ENCODE measurements at regions not wholly inside any gene's neighbourhood (a gene's known extent, or its start where the extent isn't known, plus 50 kb on each side); places are given as distances from the start of the nearest gene placed in this dataset.
"Not testable (repeated sequence)": the region's sequence is repeated elsewhere in the genome, so short reads cannot be mapped to it uniquely, and the experiment has no call there.

GRCh38 chr4:177789610-177790009, 347.4 kb upstream of the AGA start:
- DNase-seq = no peak
- WGBS (ENCODE audit: insufficient coverage, low lambda C conversion rate) = no CpG with 5 or more reads among the region's 4 CpGs
- Histone ChIP-seq H3K27me3 (ENCODE audit: control insufficient read depth, insufficient read depth, low read length) (no peaks in the 10 kb centered on the region), H3K4me3 (ENCODE audit: low read length) (peak overlapping the region; percentile 7), H3K27ac (ENCODE audit: low read length) (no peak overlapping the region), H3K36me3 (ENCODE audit: control insufficient read depth, insufficient read depth, low read length) (no peaks in the 10 kb centered on the region), H3K9me3 (ENCODE audit: control insufficient read depth, low read depth, low read length) (no peaks in the 10 kb centered on the region), H3K4me1 (ENCODE audit: control insufficient read depth, insufficient read depth, low read length) (no peaks in the 10 kb centered on the region)

GRCh38 chr4:177791188-177791587, 349.0 kb upstream of the AGA start:
- 100% methylated on average over 3 of the region's 4 CpGs for WGBS (ENCODE audit: insufficient coverage, low lambda C conversion rate)

DNA sequence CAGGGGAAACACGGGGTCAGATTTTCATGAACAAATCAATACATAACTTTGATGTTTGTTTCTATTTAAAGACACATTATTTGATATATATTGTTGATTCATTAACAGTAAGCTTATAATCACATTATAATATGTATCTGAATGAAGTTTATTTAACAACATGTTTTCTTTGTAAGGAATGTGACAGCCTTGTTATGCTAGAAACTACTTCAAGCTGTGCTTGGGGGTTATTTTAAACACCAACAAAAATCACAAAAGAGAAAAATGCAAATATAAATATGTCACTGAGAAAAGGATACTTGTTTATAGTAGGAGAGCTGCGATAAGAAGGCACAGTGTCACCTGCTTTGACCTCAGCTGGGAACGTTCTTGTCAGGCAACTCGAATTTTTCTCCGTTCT, 354.6 kb upstream of the AGA start:
- H3K4me3 ChIP-seq (ENCODE audit: low read length) = no peak overlapping the region
- H3K27ac ChIP-seq (ENCODE audit: low read length) = no peak overlapping the region
- no peaks in the 10 kb centered on the region for H3K27me3 ChIP-seq (ENCODE audit: control insufficient read depth, insufficient read depth, low read length)
- H3K36me3 ChIP-seq (ENCODE audit: control insufficient read depth, insufficient read depth, low read length) = no peaks in the 10 kb centered on the region
- no peaks in the 10 kb centered on the region for H3K9me3 ChIP-seq (ENCODE audit: control insufficient read depth, low read depth, low read length)
- WGBS (ENCODE audit: insufficient coverage, low lambda C conversion rate) = no CpG with 5 or more reads among the region's 5 CpGs
- no peaks in the 10 kb centered on the region for H3K4me1 ChIP-seq (ENCODE audit: control insufficient read depth, insufficient read depth, low read length)
- no peak for DNase-seq

More at GRCh38 chr4:177791188-177791587, 349.0 kb upstream of the AGA start:
- no peak overlapping the region for H3K4me3 ChIP-seq (ENCODE audit: low read length)
- no peaks in the 10 kb centered on the region for H3K27me3 ChIP-seq (ENCODE audit: control insufficient read depth, insufficient read depth, low read length)
- DNase-seq = no peak
- H3K36me3 ChIP-seq (ENCODE audit: control insufficient read depth, insufficient read depth, low read length) = no peaks in the 10 kb centered on the region
- no peaks in the 10 kb centered on the region for H3K4me1 ChIP-seq (ENCODE audit: control insufficient read depth, insufficient read depth, low read length)
- no peak overlapping the region for H3K27ac ChIP-seq (ENCODE audit: low read length)
- no peaks in the 10 kb centered on the region for H3K9me3 ChIP-seq (ENCODE audit: control insufficient read depth, low read depth, low read length)

DNA sequence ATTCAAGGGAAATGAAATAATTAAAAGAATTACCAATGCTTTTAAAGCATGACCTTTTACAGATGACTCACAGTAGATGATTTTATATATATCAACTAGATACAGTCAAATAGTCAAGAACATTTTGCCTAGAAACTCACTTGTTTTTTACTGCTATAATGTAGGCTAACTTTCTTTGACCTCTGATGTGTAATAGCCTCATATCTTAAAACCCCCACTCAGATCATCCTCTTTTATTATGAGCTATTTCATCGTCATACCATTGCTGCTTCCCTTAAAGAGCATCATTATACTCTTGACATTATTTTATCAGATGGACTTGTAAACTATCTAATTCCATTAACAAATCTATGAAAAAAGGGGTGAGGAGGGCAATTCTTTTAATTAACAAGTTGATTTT, 355.9 kb upstream of the AGA start:
- H3K27ac ChIP-seq (ENCODE audit: low read length) = no peak overlapping the region
- no peak overlapping the region for H3K4me3 ChIP-seq (ENCODE audit: low read length)
- no peak for DNase-seq
- no peaks in the 10 kb centered on the region for H3K27me3 ChIP-seq (ENCODE audit: control insufficient read depth, insufficient read depth, low read length)
- no peaks in the 10 kb centered on the region for H3K36me3 ChIP-seq (ENCODE audit: control insufficient read depth, insufficient read depth, low read length)
- H3K9me3 ChIP-seq (ENCODE audit: control insufficient read depth, low read depth, low read length) = no peaks in the 10 kb centered on the region
- H3K4me1 ChIP-seq (ENCODE audit: control insufficient read depth, insufficient read depth, low read length) = no peaks in the 10 kb centered on the region
- no CpG with 5 or more reads among the region's 1 CpG for WGBS (ENCODE audit: insufficient coverage, low lambda C conversion rate)

- Histone ChIP-seq H3K4me3 (ENCODE audit: low read length) (no peak overlapping the region), H3K27ac (ENCODE audit: low read length) (no peak overlapping the region), H3K27me3 (ENCODE audit: control insufficient read depth, insufficient read depth, low read length) (no peaks in the 10 kb centered on the region), H3K36me3 (ENCODE audit: control insufficient read depth, insufficient read depth, low read length) (no peaks in the 10 kb centered on the region), H3K9me3 (ENCODE audit: control insufficient read depth, low read depth, low read length) (no peaks in the 10 kb centered on the region), H3K4me1 (ENCODE audit: control insufficient read depth, insufficient read depth, low read length) (no peaks in the 10 kb centered on the region)
- no CpG with 5 or more reads among the region's 1 CpG for WGBS (ENCODE audit: insufficient coverage, low lambda C conversion rate)
- no peak for DNase-seq
These were observed 359.9 kb upstream of the AGA start for GRCh38 chr4:177802162-177802561.

DNA sequence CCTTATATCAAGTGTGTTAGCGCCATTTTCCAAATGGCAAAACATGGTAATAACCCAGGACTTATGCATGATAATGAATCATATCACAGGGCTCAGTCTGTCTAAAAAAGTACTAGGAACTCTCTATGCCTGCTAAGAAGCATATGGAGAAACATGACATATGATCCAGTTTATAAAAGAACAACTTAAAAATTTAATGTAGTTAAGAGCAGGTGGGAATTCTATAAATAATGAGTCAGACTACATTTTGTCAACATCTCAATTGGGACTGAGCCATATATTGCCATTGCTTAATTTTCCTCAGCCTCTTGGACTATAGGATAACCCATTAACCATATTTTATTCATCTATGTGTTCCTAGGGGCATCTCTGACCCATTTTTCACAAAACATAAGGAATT, 360.4 kb upstream of the AGA start:
- Histone ChIP-seq H3K4me3 (ENCODE audit: low read length) (no peak overlapping the region), H3K9me3 (ENCODE audit: control insufficient read depth, low read depth, low read length) (no peaks in the 10 kb centered on the region), H3K4me1 (ENCODE audit: control insufficient read depth, insufficient read depth, low read length) (no peaks in the 10 kb centered on the region), H3K36me3 (ENCODE audit: control insufficient read depth, insufficient read depth, low read length) (no peaks in the 10 kb centered on the region), H3K27me3 (ENCODE audit: control insufficient read depth, insufficient read depth, low read length) (no peaks in the 10 kb centered on the region), H3K27ac (ENCODE audit: low read length) (no peak overlapping the region)
- WGBS (ENCODE audit: insufficient coverage, low lambda C conversion rate) = no CpG with 5 or more reads among the region's 1 CpG
- DNase-seq = no peak

DNA sequence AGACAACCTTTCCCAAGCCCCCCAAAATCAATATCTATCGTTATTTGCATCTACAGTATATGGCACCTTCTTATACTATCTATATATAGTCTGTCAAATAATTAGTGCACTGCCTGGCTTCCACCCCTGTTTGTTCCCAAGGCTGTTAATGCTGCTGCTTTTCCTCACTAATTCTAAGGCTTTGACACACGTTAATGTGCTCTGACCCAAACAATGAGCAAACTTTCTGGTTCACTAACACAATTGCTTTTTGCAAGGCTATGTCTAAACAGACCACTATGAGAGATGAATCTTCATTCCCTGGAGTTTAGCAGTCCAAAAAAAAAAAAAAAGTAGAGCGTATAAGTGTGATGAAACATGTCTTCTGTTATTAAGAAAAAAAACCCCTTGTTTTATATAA, 360.9 kb upstream of the AGA start:
- no peaks in the 10 kb centered on the region for H3K4me1 ChIP-seq (ENCODE audit: control insufficient read depth, insufficient read depth, low read length)
- WGBS (ENCODE audit: insufficient coverage, low lambda C conversion rate) = 64% methylated on average over 2 of the region's 3 CpGs
- no peaks in the 10 kb centered on the region for H3K27me3 ChIP-seq (ENCODE audit: control insufficient read depth, insufficient read depth, low read length)
- no peaks in the 10 kb centered on the region for H3K9me3 ChIP-seq (ENCODE audit: control insufficient read depth, low read depth, low read length)
- H3K27ac ChIP-seq (ENCODE audit: low read length) = no peak overlapping the region
- no peaks in the 10 kb centered on the region for H3K36me3 ChIP-seq (ENCODE audit: control insufficient read depth, insufficient read depth, low read length)
- DNase-seq = no peak
- H3K4me3 ChIP-seq (ENCODE audit: low read length) = no peak overlapping the region

GRCh38 chr4:177809791-177810190, 367.6 kb upstream of the AGA start:
- no peaks in the 10 kb centered on the region for H3K9me3 ChIP-seq (ENCODE audit: control insufficient read depth, low read depth, low read length)
- WGBS (ENCODE audit: insufficient coverage, low lambda C conversion rate) = no CpG with 5 or more reads among the region's 3 CpGs
- no peaks in the 10 kb centered on the region for H3K4me1 ChIP-seq (ENCODE audit: control insufficient read depth, insufficient read depth, low read length)
- no peak overlapping the region for H3K4me3 ChIP-seq (ENCODE audit: low read length)
- DNase-seq = peak; percentile 58 to 79
- no peaks in the 10 kb centered on the region for H3K36me3 ChIP-seq (ENCODE audit: control insufficient read depth, insufficient read depth, low read length)
- H3K27me3 ChIP-seq (ENCODE audit: control insufficient read depth, insufficient read depth, low read length) = no peaks in the 10 kb centered on the region
- no peak overlapping the region for H3K27ac ChIP-seq (ENCODE audit: low read length)

GRCh38 chr4:177810220-177810619, 368.0 kb upstream of the AGA start:
- Histone ChIP-seq H3K4me3 (ENCODE audit: low read length) (no peak overlapping the region), H3K27ac (ENCODE audit: low read length) (no peak overlapping the region), H3K4me1 (ENCODE audit: control insufficient read depth, insufficient read depth, low read length) (no peaks in the 10 kb centered on the region), H3K36me3 (ENCODE audit: control insufficient read depth, insufficient read depth, low read length) (no peaks in the 10 kb centered on the region), H3K9me3 (ENCODE audit: control insufficient read depth, low read depth, low read length) (no peaks in the 10 kb centered on the region), H3K27me3 (ENCODE audit: control insufficient read depth, insufficient read depth, low read length) (no peaks in the 10 kb centered on the region)
- DNase-seq = no peak
- no CpG with 5 or more reads among the region's 4 CpGs for WGBS (ENCODE audit: insufficient coverage, low lambda C conversion rate)

GRCh38 chr4:177818392-177818791, 376.2 kb upstream of the AGA start:
- H3K9me3 ChIP-seq (ENCODE audit: control insufficient read depth, low read depth, low read length); H3K4me3 ChIP-seq (ENCODE audit: low read length); H3K36me3 ChIP-seq (ENCODE audit: control insufficient read depth, insufficient read depth, low read length); H3K27me3 ChIP-seq (ENCODE audit: control insufficient read depth, insufficient read depth, low read length); H3K27ac ChIP-seq (ENCODE audit: low read length); H3K4me1 ChIP-seq (ENCODE audit: control insufficient read depth, insufficient read depth, low read length); DNase-seq: not testable (repeated sequence)
- WGBS (ENCODE audit: insufficient coverage, low lambda C conversion rate) = 100% methylated on average over 1 of the region's 4 CpGs

DNA sequence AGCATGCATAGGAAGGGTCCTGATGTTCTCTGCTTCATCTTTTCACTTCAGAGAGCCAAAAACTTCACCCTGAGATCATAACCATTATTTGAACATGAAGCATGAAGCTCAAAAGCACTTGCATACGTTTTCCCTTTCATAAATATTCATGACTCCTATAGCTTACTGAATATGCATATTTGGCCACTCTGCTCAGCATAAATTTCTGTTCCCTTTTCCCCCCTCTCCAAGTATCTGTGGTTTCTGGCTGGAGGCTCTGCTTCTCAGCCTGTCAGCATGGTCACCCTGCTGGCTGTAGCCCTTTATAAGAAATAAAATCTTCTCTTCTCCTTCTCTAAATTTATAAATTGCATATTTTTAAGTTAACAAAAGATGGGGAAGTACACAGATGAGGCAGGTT, 384.7 kb upstream of the AGA start:
- Histone ChIP-seq H3K4me1 (ENCODE audit: control insufficient read depth, insufficient read depth, low read length) (no peaks in the 10 kb centered on the region), H3K4me3 (ENCODE audit: low read length) (no peak overlapping the region), H3K9me3 (ENCODE audit: control insufficient read depth, low read depth, low read length) (peaks cover 2% of the 10 kb centered on the region), H3K27me3 (ENCODE audit: control insufficient read depth, insufficient read depth, low read length) (no peaks in the 10 kb centered on the region), H3K36me3 (ENCODE audit: control insufficient read depth, insufficient read depth, low read length) (no peaks in the 10 kb centered on the region), H3K27ac (ENCODE audit: low read length) (no peak overlapping the region)
- WGBS (ENCODE audit: insufficient coverage, low lambda C conversion rate) = no CpG with 5 or more reads among the region's 1 CpG
- no peak for DNase-seq
